ENCODE measurements at regions not wholly inside any gene's neighbourhood (a gene's known extent, or its start where the extent isn't known, plus 50 kb on each side); places are given as distances from the start of the nearest gene placed in this dataset.

- DNase-seq (ENCODE audit: low spot score) = no peak
Observed at GRCh38 chr18:39870591-39870990, 2084.4 kb upstream of the PIK3C3 start.

GRCh38 chr18:39863916-39864315, 2091.1 kb upstream of the PIK3C3 start:
- no peak for DNase-seq (ENCODE audit: low spot score)

- no peak for DNase-seq (ENCODE audit: low spot score)
Observed at GRCh38 chr18:39862341-39862740, 2092.7 kb upstream of the PIK3C3 start.

GRCh38 chr18:39854291-39854690, 2100.7 kb upstream of the PIK3C3 start:
- DNase-seq (ENCODE audit: low spot score) = no peak

- DNase-seq (ENCODE audit: low spot score) = no peak
Observed at GRCh38 chr18:39846265-39846664, 2108.8 kb upstream of the PIK3C3 start.

- no peak for DNase-seq (ENCODE audit: low spot score)
Observed at GRCh38 chr18:39845631-39846030, 2109.4 kb upstream of the PIK3C3 start.

GRCh38 chr18:39845106-39845505, 2109.9 kb upstream of the PIK3C3 start:
- no peak for DNase-seq (ENCODE audit: low spot score)

- no peak for DNase-seq (ENCODE audit: low spot score)
Observed at GRCh38 chr18:39843546-39843945, 2111.5 kb upstream of the PIK3C3 start.

GRCh38 chr18:39842366-39842914, 2112.6 kb upstream of the PIK3C3 start:
- no peak for DNase-seq (ENCODE audit: low spot score)

GRCh38 chr18:39841482-39842365, 2113.3 kb upstream of the PIK3C3 start:
- no peak for DNase-seq (ENCODE audit: low spot score)

GRCh38 chr18:39840856-39841481, 2114.1 kb upstream of the PIK3C3 start:
- DNase-seq (ENCODE audit: low spot score) = no peak

GRCh38 chr18:39840406-39840805, 2114.6 kb upstream of the PIK3C3 start:
- no peak for DNase-seq (ENCODE audit: low spot score)

GRCh38 chr18:39839782-39840181, 2115.3 kb upstream of the PIK3C3 start:
- DNase-seq (ENCODE audit: low spot score) = no peak

- DNase-seq (ENCODE audit: low spot score) = no peak
Observed at GRCh38 chr18:39838831-39839230, 2116.2 kb upstream of the PIK3C3 start.

- no peak for DNase-seq (ENCODE audit: low spot score)
Observed at GRCh38 chr18:39835303-39836030, 2119.6 kb upstream of the PIK3C3 start.

GRCh38 chr18:39834636-39835035, 2120.4 kb upstream of the PIK3C3 start:
- DNase-seq (ENCODE audit: low spot score) = no peak

- DNase-seq (ENCODE audit: low spot score) = no peak
Observed at GRCh38 chr18:39825485-39826150, 2129.4 kb upstream of the PIK3C3 start.

GRCh38 chr18:39806525-39806924, 2148.5 kb upstream of the PIK3C3 start:
- DNase-seq (ENCODE audit: low spot score) = no peak

GRCh38 chr18:39805218-39805617, 2149.8 kb upstream of the PIK3C3 start:
- no peak for DNase-seq (ENCODE audit: low spot score)

GRCh38 chr18:39802648-39803229, 2152.3 kb upstream of the PIK3C3 start:
- DNase-seq (ENCODE audit: low spot score) = no peak

- no peak for DNase-seq (ENCODE audit: low spot score)
Observed at GRCh38 chr18:39801848-39802247, 2153.2 kb upstream of the PIK3C3 start.

GRCh38 chr18:39801010-39801409, 2154.0 kb upstream of the PIK3C3 start:
- no peak for DNase-seq (ENCODE audit: low spot score)

Measured in germinal center (tissue), 1 donor.